ENCODE measurements at regions not wholly inside any gene's neighbourhood (a gene's known extent, or its start where the extent isn't known, plus 50 kb on each side); places are given as distances from the start of the nearest gene placed in this dataset.

- H3K9ac ChIP-seq (ENCODE audit: low read length): no peak overlapping the region
- H3K36me3 ChIP-seq (ENCODE audit: insufficient read depth, low read length): no peaks in the 10 kb centered on the region
- H3K9me2 ChIP-seq (ENCODE audit: insufficient read depth, low read length): no peaks in the 10 kb centered on the region
- no peak overlapping the region for H3K4me2 ChIP-seq (ENCODE audit: low read length)
- H3K9me3 ChIP-seq (ENCODE audit: low read length): no peaks in the 10 kb centered on the region
- H3F3A ChIP-seq (ENCODE audit: insufficient read depth, low read length, poor library complexity, severe bottlenecking): no peaks in the 10 kb centered on the region
- H2AFZ ChIP-seq (ENCODE audit: low read depth, low read length): no peak overlapping the region
- H3K27me3 ChIP-seq (ENCODE audit: insufficient read depth, low read depth, low read length): no peaks in the 10 kb centered on the region
- no peaks in the 10 kb centered on the region for H4K20me1 ChIP-seq (ENCODE audit: insufficient read depth)
- no peak overlapping the region for H3K4me3 ChIP-seq (ENCODE audit: low read length)
- TF ChIP-seq RAD21 (conservative IDR thresholded peaks at IDR 0.05) (no peak), SMC3 (conservative IDR thresholded peaks at IDR 0.05; ENCODE audit: poor library complexity) (no peak), EP300 (conservative IDR thresholded peaks at IDR 0.05; ENCODE audit: poor library complexity, severe bottlenecking) (no peak), TAF1 (IDR thresholded peaks at IDR 0.05; ENCODE audit: low read depth) (no peak), EZH2 (IDR thresholded peaks at IDR 0.05; ENCODE audit: borderline replicate concordance, insufficient read depth, low read length, poor library complexity, severe bottlenecking) (no peak), POLR2AphosphoS5 (IDR thresholded peaks at IDR 0.05) (no peak), MXI1 (conservative IDR thresholded peaks at IDR 0.05; ENCODE audit: poor library complexity, severe bottlenecking) (no peak)
- TF ChIP-seq, protein P1, sequence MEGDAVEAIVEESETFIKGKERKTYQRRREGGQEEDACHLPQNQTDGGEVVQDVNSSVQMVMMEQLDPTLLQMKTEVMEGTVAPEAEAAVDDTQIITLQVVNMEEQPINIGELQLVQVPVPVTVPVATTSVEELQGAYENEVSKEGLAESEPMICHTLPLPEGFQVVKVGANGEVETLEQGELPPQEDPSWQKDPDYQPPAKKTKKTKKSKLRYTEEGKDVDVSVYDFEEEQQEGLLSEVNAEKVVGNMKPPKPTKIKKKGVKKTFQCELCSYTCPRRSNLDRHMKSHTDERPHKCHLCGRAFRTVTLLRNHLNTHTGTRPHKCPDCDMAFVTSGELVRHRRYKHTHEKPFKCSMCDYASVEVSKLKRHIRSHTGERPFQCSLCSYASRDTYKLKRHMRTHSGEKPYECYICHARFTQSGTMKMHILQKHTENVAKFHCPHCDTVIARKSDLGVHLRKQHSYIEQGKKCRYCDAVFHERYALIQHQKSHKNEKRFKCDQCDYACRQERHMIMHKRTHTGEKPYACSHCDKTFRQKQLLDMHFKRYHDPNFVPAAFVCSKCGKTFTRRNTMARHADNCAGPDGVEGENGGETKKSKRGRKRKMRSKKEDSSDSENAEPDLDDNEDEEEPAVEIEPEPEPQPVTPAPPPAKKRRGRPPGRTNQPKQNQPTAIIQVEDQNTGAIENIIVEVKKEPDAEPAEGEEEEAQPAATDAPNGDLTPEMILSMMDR (IDR thresholded peaks at IDR 0.05; ENCODE audit: poor library complexity, severe bottlenecking): no peak
- TF ChIP-seq, protein P2, sequence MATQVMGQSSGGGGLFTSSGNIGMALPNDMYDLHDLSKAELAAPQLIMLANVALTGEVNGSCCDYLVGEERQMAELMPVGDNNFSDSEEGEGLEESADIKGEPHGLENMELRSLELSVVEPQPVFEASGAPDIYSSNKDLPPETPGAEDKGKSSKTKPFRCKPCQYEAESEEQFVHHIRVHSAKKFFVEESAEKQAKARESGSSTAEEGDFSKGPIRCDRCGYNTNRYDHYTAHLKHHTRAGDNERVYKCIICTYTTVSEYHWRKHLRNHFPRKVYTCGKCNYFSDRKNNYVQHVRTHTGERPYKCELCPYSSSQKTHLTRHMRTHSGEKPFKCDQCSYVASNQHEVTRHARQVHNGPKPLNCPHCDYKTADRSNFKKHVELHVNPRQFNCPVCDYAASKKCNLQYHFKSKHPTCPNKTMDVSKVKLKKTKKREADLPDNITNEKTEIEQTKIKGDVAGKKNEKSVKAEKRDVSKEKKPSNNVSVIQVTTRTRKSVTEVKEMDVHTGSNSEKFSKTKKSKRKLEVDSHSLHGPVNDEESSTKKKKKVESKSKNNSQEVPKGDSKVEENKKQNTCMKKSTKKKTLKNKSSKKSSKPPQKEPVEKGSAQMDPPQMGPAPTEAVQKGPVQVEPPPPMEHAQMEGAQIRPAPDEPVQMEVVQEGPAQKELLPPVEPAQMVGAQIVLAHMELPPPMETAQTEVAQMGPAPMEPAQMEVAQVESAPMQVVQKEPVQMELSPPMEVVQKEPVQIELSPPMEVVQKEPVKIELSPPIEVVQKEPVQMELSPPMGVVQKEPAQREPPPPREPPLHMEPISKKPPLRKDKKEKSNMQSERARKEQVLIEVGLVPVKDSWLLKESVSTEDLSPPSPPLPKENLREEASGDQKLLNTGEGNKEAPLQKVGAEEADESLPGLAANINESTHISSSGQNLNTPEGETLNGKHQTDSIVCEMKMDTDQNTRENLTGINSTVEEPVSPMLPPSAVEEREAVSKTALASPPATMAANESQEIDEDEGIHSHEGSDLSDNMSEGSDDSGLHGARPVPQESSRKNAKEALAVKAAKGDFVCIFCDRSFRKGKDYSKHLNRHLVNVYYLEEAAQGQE (IDR thresholded peaks at IDR 0.05; ENCODE audit: borderline replicate concordance): no peak
- no peak overlapping the region for H3K27ac ChIP-seq (ENCODE audit: low read length)
- H3K79me2 ChIP-seq (replicated peaks; ENCODE audit: insufficient read depth, low read length): no peaks in the 10 kb centered on the region
These were observed 1244.2 kb downstream of the DIAPH3 start for GRCh38 chr13:58919551-58919950.

DNA sequence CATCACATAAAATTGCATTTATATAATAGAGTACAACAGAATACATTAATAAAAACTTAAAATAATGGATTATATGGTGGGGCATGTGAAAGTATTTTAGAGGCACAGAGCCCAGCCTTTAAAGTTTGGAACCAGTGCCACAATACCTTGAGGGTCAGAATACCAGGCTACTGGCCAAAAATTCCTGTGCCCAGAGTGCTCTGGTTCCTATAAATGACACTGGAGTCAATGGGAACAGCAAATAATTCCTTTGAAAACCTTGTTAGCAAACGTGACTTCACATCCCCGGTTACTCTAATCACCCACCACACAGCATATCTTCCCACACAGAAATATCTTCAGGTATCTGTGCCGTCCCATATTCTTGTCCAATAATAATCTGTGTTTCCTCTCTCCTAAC lies 1242.6 kb downstream of the DIAPH3 start:
- Histone ChIP-seq H3K79me2 (replicated peaks; ENCODE audit: insufficient read depth, low read length) (no peaks in the 10 kb centered on the region), H3K36me3 (ENCODE audit: insufficient read depth, low read length) (no peaks in the 10 kb centered on the region), H3K9me3 (ENCODE audit: low read length) (no peaks in the 10 kb centered on the region), H3K27me3 (ENCODE audit: insufficient read depth, low read depth, low read length) (no peaks in the 10 kb centered on the region), H4K20me1 (ENCODE audit: insufficient read depth) (no peaks in the 10 kb centered on the region), H3K9me2 (ENCODE audit: insufficient read depth, low read length) (no peaks in the 10 kb centered on the region), H3K27ac (ENCODE audit: low read length) (no peak overlapping the region), H2AFZ (ENCODE audit: low read depth, low read length) (no peak overlapping the region), H3K4me2 (ENCODE audit: low read length) (no peak overlapping the region), H3K9ac (ENCODE audit: low read length) (no peak overlapping the region), H3F3A (ENCODE audit: insufficient read depth, low read length, poor library complexity, severe bottlenecking) (no peaks in the 10 kb centered on the region), H3K4me3 (ENCODE audit: low read length) (no peak overlapping the region)
- TF ChIP-seq RAD21 (conservative IDR thresholded peaks at IDR 0.05): no peak
- TF ChIP-seq, protein P2 (IDR thresholded peaks at IDR 0.05; ENCODE audit: borderline replicate concordance): no peak
- TF ChIP-seq POLR2AphosphoS5 (IDR thresholded peaks at IDR 0.05): no peak
- no peak for TF ChIP-seq SMC3 (conservative IDR thresholded peaks at IDR 0.05; ENCODE audit: poor library complexity)
- no peak for TF ChIP-seq EZH2 (IDR thresholded peaks at IDR 0.05; ENCODE audit: borderline replicate concordance, insufficient read depth, low read length, poor library complexity, severe bottlenecking)
